ENCODE measurements at regions not wholly inside any gene's neighbourhood (a gene's known extent, or its start where the extent isn't known, plus 50 kb on each side); places are given as distances from the start of the nearest gene placed in this dataset.

- H3K36me3 ChIP-seq (ENCODE audit: insufficient read depth, insufficient read length, low read length), result no peaks in the 10 kb centered on the region
- no peak overlapping the region for H3K4me3 ChIP-seq (ENCODE audit: insufficient read length, low read depth)
- no peak for TF ChIP-seq YY1 (IDR thresholded peaks at IDR 0.05; ENCODE audit: insufficient read depth, insufficient read length)
- TF ChIP-seq SUZ12 (IDR thresholded peaks at IDR 0.05; ENCODE audit: extremely low read depth, insufficient read depth, insufficient read length), result no peak
- TF ChIP-seq ZNF274 (IDR thresholded peaks at IDR 0.05; ENCODE audit: low read depth, low read length), result no peak
- H3K9ac ChIP-seq (ENCODE audit: insufficient read length, low read depth), result no peak overlapping the region
- no peak for DNase-seq (ENCODE audit: low read depth, low spot score)
- H3K4me1 ChIP-seq (ENCODE audit: insufficient read depth, insufficient read length), result no peaks in the 10 kb centered on the region
- no peaks in the 10 kb centered on the region for H3K27me3 ChIP-seq (ENCODE audit: insufficient read depth, insufficient read length)
- 0 out of 2 replicates have a peak, but pooled peaks cover 3% of the 10 kb centered on the region for H3K9me3 ChIP-seq (ENCODE audit: insufficient read depth, low read length)
These were observed 80.3 kb upstream of the SEMA6A start for GRCh38 chr5:116654925-116655324.

- no peak overlapping the region for H3K9ac ChIP-seq (ENCODE audit: insufficient read length, low read depth)
- no peaks in the 10 kb centered on the region for H3K36me3 ChIP-seq (ENCODE audit: insufficient read depth, insufficient read length, low read length)
- no peak overlapping the region for H3K4me3 ChIP-seq (ENCODE audit: insufficient read length, low read depth)
- no peaks in the 10 kb centered on the region for H3K4me1 ChIP-seq (ENCODE audit: insufficient read depth, insufficient read length)
- DNase-seq (ENCODE audit: low read depth, low spot score), result no peak
- no peaks in the 10 kb centered on the region for H3K9me3 ChIP-seq (ENCODE audit: insufficient read depth, low read length)
- no peaks in the 10 kb centered on the region for H3K27me3 ChIP-seq (ENCODE audit: insufficient read depth, insufficient read length)
- TF ChIP-seq ZNF274 (IDR thresholded peaks at IDR 0.05; ENCODE audit: low read depth, low read length) (no peak), SUZ12 (IDR thresholded peaks at IDR 0.05; ENCODE audit: extremely low read depth, insufficient read depth, insufficient read length) (no peak), YY1 (IDR thresholded peaks at IDR 0.05; ENCODE audit: insufficient read depth, insufficient read length) (no peak)
These were observed 78.3 kb upstream of the SEMA6A start for GRCh38 chr5:116652903-116653302.

GRCh38 chr5:116652196-116652729 is 77.6 kb upstream of the SEMA6A start:
- DNase-seq (ENCODE audit: low read depth, low spot score), result peak; percentile 63

GRCh38 chr5:116651653-116652052 is 77.0 kb upstream of the SEMA6A start:
- H3K4me1 ChIP-seq (ENCODE audit: insufficient read depth, insufficient read length), result no peaks in the 10 kb centered on the region
- no peaks in the 10 kb centered on the region for H3K36me3 ChIP-seq (ENCODE audit: insufficient read depth, insufficient read length, low read length)
- H3K4me3 ChIP-seq (ENCODE audit: insufficient read length, low read depth), result no peak overlapping the region
- H3K9ac ChIP-seq (ENCODE audit: insufficient read length, low read depth), result no peak overlapping the region
- TF ChIP-seq YY1 (IDR thresholded peaks at IDR 0.05; ENCODE audit: insufficient read depth, insufficient read length) (no peak), SUZ12 (IDR thresholded peaks at IDR 0.05; ENCODE audit: extremely low read depth, insufficient read depth, insufficient read length) (no peak), ZNF274 (IDR thresholded peaks at IDR 0.05; ENCODE audit: low read depth, low read length) (no peak)
- no peaks in the 10 kb centered on the region for H3K9me3 ChIP-seq (ENCODE audit: insufficient read depth, low read length)
- no peak for DNase-seq (ENCODE audit: low read depth, low spot score)
- H3K27me3 ChIP-seq (ENCODE audit: insufficient read depth, insufficient read length), result no peaks in the 10 kb centered on the region

More at GRCh38 chr5:116652196-116652729, 77.6 kb upstream of the SEMA6A start:
- Histone ChIP-seq H3K9me3 (ENCODE audit: insufficient read depth, low read length) (no peaks in the 10 kb centered on the region), H3K36me3 (ENCODE audit: insufficient read depth, insufficient read length, low read length) (no peaks in the 10 kb centered on the region), H3K4me3 (ENCODE audit: insufficient read length, low read depth) (no peak overlapping the region), H3K4me1 (ENCODE audit: insufficient read depth, insufficient read length) (no peaks in the 10 kb centered on the region), H3K9ac (ENCODE audit: insufficient read length, low read depth) (no peak overlapping the region), H3K27me3 (ENCODE audit: insufficient read depth, insufficient read length) (no peaks in the 10 kb centered on the region)
- no peak for TF ChIP-seq ZNF274 (IDR thresholded peaks at IDR 0.05; ENCODE audit: low read depth, low read length)
- TF ChIP-seq YY1 (IDR thresholded peaks at IDR 0.05; ENCODE audit: insufficient read depth, insufficient read length), result no peak
- TF ChIP-seq SUZ12 (IDR thresholded peaks at IDR 0.05; ENCODE audit: extremely low read depth, insufficient read depth, insufficient read length), result no peak

- no peak for DNase-seq (ENCODE audit: low read depth, low spot score)
- H3K4me3 ChIP-seq (ENCODE audit: insufficient read length, low read depth), result no peak overlapping the region
- no peak overlapping the region for H3K9ac ChIP-seq (ENCODE audit: insufficient read length, low read depth)
- H3K36me3 ChIP-seq (ENCODE audit: insufficient read depth, insufficient read length, low read length), result no peaks in the 10 kb centered on the region
- no peaks in the 10 kb centered on the region for H3K9me3 ChIP-seq (ENCODE audit: insufficient read depth, low read length)
- H3K27me3 ChIP-seq (ENCODE audit: insufficient read depth, insufficient read length), result no peaks in the 10 kb centered on the region
- H3K4me1 ChIP-seq (ENCODE audit: insufficient read depth, insufficient read length), result no peaks in the 10 kb centered on the region
- TF ChIP-seq YY1 (IDR thresholded peaks at IDR 0.05; ENCODE audit: insufficient read depth, insufficient read length) (no peak), SUZ12 (IDR thresholded peaks at IDR 0.05; ENCODE audit: extremely low read depth, insufficient read depth, insufficient read length) (no peak)
These were observed 76.3 kb upstream of the SEMA6A start for GRCh38 chr5:116650964-116651363.

DNA sequence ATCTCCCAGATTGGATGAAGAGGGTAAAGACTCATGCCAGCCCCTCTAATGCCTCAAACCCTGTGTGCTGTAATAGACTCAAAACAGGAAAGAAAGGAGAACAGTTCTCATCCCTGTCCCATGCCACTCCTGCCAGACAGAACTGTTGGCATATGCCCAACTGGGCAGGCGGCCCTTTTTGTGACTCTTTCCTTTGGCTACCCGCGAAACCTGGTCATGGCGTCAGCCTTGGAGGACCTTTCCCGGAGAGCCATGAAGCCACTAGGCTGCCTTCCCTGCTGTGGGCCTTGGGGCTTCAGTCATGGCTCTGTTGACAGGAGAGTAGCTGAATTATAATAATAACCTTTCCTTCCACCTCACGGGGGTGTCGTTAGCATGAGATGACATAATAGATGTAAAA is 75.9 kb upstream of the SEMA6A start:
- H3K36me3 ChIP-seq (ENCODE audit: insufficient read depth, insufficient read length, low read length), result no peaks in the 10 kb centered on the region

GRCh38 chr5:116646611-116647289 is 72.1 kb upstream of the SEMA6A start:
- H3K4me1 ChIP-seq (ENCODE audit: insufficient read depth, insufficient read length), result no peaks in the 10 kb centered on the region
- H3K4me3 ChIP-seq (ENCODE audit: insufficient read length, low read depth), result no peak overlapping the region
- H3K9me3 ChIP-seq (ENCODE audit: insufficient read depth, low read length), result no peaks in the 10 kb centered on the region
- no peaks in the 10 kb centered on the region for H3K27me3 ChIP-seq (ENCODE audit: insufficient read depth, insufficient read length)
- TF ChIP-seq ZNF274 (IDR thresholded peaks at IDR 0.05; ENCODE audit: low read depth, low read length) (no peak), YY1 (IDR thresholded peaks at IDR 0.05; ENCODE audit: insufficient read depth, insufficient read length) (no peak), SUZ12 (IDR thresholded peaks at IDR 0.05; ENCODE audit: extremely low read depth, insufficient read depth, insufficient read length) (no peak)
- H3K36me3 ChIP-seq (ENCODE audit: insufficient read depth, insufficient read length, low read length), result no peaks in the 10 kb centered on the region
- no peak overlapping the region for H3K9ac ChIP-seq (ENCODE audit: insufficient read length, low read depth)
- no peak for DNase-seq (ENCODE audit: low read depth, low spot score)

More for the DNA sequence above, 75.9 kb upstream of the SEMA6A start:
- no peak for DNase-seq (ENCODE audit: low read depth, low spot score)
- no peaks in the 10 kb centered on the region for H3K4me1 ChIP-seq (ENCODE audit: insufficient read depth, insufficient read length)
- no peaks in the 10 kb centered on the region for H3K27me3 ChIP-seq (ENCODE audit: insufficient read depth, insufficient read length)
- H3K9me3 ChIP-seq (ENCODE audit: insufficient read depth, low read length), result no peaks in the 10 kb centered on the region
- no peak overlapping the region for H3K9ac ChIP-seq (ENCODE audit: insufficient read length, low read depth)
- TF ChIP-seq ZNF274 (IDR thresholded peaks at IDR 0.05; ENCODE audit: low read depth, low read length) (no peak), SUZ12 (IDR thresholded peaks at IDR 0.05; ENCODE audit: extremely low read depth, insufficient read depth, insufficient read length) (no peak), YY1 (IDR thresholded peaks at IDR 0.05; ENCODE audit: insufficient read depth, insufficient read length) (no peak)
- H3K4me3 ChIP-seq (ENCODE audit: insufficient read length, low read depth), result no peak overlapping the region

Measured in NT2/D1 (cell line).